ENCODE measurements at regions not wholly inside any gene's neighbourhood (a gene's known extent, or its start where the extent isn't known, plus 50 kb on each side); places are given as distances from the start of the nearest gene placed in this dataset.
"Not testable (repeated sequence)": the region's sequence is repeated elsewhere in the genome, so short reads cannot be mapped to it uniquely, and the experiment has no call there.

- DNase-seq (ENCODE audit: low spot score): peak; percentile 25
These were observed 136.7 kb downstream of the CAVIN4 start for GRCh38 chr9:100714372-100715099.

GRCh38 chr9:100715100-100715380 is 137.2 kb downstream of the CAVIN4 start:
- DNase-seq (ENCODE audit: low spot score): no peak

GRCh38 chr9:100718717-100719116 is 140.8 kb downstream of the CAVIN4 start:
- no peak for DNase-seq (ENCODE audit: low spot score)

GRCh38 chr9:100720922-100721321 is 143.0 kb downstream of the CAVIN4 start:
- no peak for DNase-seq (ENCODE audit: low spot score)

GRCh38 chr9:100724886-100725285 is 147.0 kb downstream of the CAVIN4 start:
- no peak for DNase-seq (ENCODE audit: low spot score)

GRCh38 chr9:100725371-100725770 is 147.5 kb downstream of the CAVIN4 start:
- no peak for DNase-seq (ENCODE audit: low spot score)

GRCh38 chr9:100729336-100729895 is 151.5 kb downstream of the CAVIN4 start:
- no peak for DNase-seq (ENCODE audit: low spot score)

GRCh38 chr9:100730086-100730485 is 152.2 kb downstream of the CAVIN4 start:
- DNase-seq (ENCODE audit: low spot score): no peak

GRCh38 chr9:100731038-100731556 is 153.2 kb downstream of the CAVIN4 start:
- no peak for DNase-seq (ENCODE audit: low spot score)

GRCh38 chr9:100731557-100731956 is 153.7 kb downstream of the CAVIN4 start:
- no peak for DNase-seq (ENCODE audit: low spot score)

- DNase-seq (ENCODE audit: low spot score): no peak
These were observed 161.3 kb downstream of the CAVIN4 start for GRCh38 chr9:100739208-100739607.

- no peak for DNase-seq (ENCODE audit: low spot score)
These were observed 161.8 kb downstream of the CAVIN4 start for GRCh38 chr9:100739666-100740065.

GRCh38 chr9:100748930-100749329 is 171.1 kb downstream of the CAVIN4 start:
- not testable (repeated sequence) for DNase-seq (ENCODE audit: low spot score)

- no peak for DNase-seq (ENCODE audit: low spot score)
These were observed 178.3 kb downstream of the CAVIN4 start for GRCh38 chr9:100756217-100756616.

- DNase-seq (ENCODE audit: low spot score): no peak
These were observed 181.3 kb downstream of the CAVIN4 start for GRCh38 chr9:100759215-100759614.

- no peak for DNase-seq (ENCODE audit: low spot score)
These were observed 183.5 kb downstream of the CAVIN4 start for GRCh38 chr9:100761276-100761802.

GRCh38 chr9:100774326-100774725 is 196.4 kb downstream of the CAVIN4 start:
- DNase-seq (ENCODE audit: low spot score): no peak

- no peak for DNase-seq (ENCODE audit: low spot score)
These were observed 197.1 kb downstream of the CAVIN4 start for GRCh38 chr9:100774962-100775361.

- DNase-seq (ENCODE audit: low spot score): no peak
These were observed 198.0 kb downstream of the CAVIN4 start for GRCh38 chr9:100775912-100776311.

- no peak for DNase-seq (ENCODE audit: low spot score)
These were observed 206.9 kb downstream of the CAVIN4 start for GRCh38 chr9:100784755-100785154.

- DNase-seq (ENCODE audit: low spot score): no peak
These were observed 208.1 kb downstream of the CAVIN4 start for GRCh38 chr9:100785946-100786345.

- DNase-seq (ENCODE audit: low spot score): no peak
These were observed 216.9 kb downstream of the CAVIN4 start for GRCh38 chr9:100794738-100795269.

- DNase-seq (ENCODE audit: low spot score): no peak
These were observed 224.6 kb upstream of the PLPPR1 start for GRCh38 chr9:100803956-100804355.

All from CD4-positive, alpha-beta T cell treated with Interleukin-2 at 100 ng/mL for 4 hours (primary cell).